GM19328 (cell line): ENCODE measurements at regions not wholly inside any gene's neighbourhood (a gene's known extent, or its start where the extent isn't known, plus 50 kb on each side); places are given as distances from the start of the nearest gene placed in this dataset.
"Not testable (repeated sequence)": the region's sequence is repeated elsewhere in the genome, so short reads cannot be mapped to it uniquely, and the experiment has no call there.

Experiments used
- ATAC-seq: cut with Tn5 transposase; IDR thresholded peaks from one replicate; pipeline ENCODE4 v1.9.1; 2021; ENCODE audit warnings: mild to moderate bottlenecking, moderate library complexity; ENCODE audit not compliant: unreplicated experiment

DNA sequence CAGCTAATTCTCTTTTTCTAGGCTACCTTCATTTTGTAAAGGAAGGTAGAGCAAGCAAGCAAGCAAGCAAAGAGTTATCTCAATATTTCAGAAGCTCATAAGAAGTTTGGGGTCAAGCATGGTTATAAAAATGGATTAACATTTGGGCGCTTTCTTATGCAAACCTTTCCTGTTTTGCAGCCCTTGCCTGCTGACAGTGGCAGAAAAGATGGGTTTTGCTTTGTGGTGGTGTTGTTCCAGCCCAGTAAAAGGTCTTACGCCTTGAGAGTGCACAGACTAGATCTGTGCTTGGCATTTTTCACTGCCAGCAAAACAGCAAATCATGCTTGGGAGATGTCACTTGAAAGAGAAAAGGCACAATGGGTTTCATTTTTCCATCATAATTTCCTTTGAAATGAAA is 1320.6 kb upstream of the CELF4 start:
- ATAC-seq, result no peak

DNA sequence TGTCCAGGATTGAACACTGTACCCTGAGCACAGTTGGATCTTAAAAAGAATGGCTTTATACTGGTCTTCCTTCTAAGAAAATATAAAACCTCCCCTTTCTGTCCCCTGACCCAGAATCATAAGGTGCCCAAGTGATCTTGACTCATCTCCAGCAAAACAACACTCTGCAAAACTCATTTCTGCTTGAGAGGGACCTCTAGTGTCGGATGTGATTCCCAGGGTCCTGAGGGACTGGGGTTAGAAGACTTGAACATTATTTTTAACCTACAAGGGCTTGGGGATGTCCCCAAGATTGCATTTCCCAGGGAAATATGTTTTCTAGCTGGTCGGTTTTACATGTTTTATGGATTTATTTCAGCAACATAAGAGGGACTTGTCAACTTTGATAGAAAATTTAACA is 1318.5 kb upstream of the CELF4 start:
- ATAC-seq, result no peak

DNA sequence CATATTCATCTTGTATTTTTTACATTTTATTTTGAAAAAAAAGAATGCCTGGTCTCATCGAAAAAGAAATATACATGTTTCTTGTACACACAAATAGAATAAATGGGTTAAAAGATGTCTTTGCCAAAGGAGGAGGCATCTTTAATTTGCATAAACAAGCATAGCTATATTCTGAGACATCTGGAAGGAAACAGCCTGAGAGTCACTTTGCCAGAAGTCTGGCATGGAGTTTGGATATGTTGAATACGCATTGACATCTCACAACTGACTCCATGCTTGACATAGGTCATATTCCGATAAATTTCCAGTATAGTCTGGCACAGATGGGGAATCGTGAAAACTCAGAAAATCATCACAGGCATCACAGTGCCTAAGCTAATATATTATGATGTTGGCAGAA is 1317.5 kb upstream of the CELF4 start:
- ATAC-seq, result no peak

DNA sequence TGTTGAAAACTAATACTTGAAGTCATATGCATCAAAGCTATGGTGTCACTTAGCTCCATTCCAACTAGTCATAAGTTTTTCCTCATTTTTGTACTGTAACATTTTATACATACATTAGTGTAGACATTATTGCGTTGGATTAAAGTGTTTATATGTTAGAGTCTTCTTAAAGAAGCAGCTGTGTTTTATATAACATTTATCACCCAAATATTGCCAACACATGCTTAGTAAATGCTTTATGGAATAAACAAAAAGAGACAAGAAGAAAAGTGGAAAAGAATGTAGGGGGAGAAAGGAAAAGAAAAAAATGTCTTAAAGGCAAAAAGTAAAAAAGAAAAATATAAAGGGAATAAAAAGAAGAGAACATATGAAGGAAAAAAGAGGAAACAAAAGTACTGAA is 1314.3 kb upstream of the CELF4 start:
- ATAC-seq, result no peak

- ATAC-seq, result no peak
Observed at GRCh38 chr18:38872342-38872741, 1306.7 kb upstream of the CELF4 start.

DNA sequence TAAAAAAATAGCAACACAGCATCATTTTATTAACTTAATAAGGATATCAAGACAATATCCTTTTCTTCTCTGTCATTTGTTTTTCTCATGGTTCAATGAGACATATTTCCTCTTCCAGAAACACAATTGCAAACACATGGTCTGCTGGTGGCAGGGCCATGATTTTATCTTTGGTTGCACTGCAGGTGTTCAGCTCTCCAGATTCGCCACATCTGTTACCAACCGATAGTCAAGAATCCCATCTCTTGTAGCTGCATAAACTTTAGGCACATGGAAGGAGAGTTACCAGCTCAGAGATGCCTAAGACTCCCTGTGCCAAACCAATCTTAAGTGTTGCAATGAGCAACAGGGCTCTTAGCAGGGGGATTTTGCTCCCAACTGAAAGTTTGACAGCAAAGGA is 1303.2 kb upstream of the CELF4 start:
- ATAC-seq, result no peak

DNA sequence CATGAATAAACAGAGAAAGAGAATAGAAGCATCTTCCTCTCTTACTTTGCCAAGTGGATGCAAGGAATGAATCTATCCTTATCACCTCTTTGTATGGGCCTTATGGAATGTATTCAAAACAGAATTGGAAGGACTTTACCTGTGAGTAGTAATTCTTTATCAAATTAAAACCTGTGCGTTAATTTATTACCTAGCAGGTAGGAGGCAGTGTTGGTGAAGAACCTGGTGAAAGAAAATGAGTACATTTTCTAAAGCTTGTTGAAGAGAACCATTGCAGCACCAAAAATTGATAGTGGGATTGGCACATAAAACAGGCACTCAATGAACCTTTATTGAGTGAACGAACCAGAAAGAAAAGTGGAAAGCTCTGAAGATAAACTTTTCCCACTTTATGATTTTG is 1302.1 kb upstream of the CELF4 start:
- no peak for ATAC-seq

- ATAC-seq, result no peak
Observed at GRCh38 chr18:38851526-38851925, 1285.9 kb upstream of the CELF4 start.

DNA sequence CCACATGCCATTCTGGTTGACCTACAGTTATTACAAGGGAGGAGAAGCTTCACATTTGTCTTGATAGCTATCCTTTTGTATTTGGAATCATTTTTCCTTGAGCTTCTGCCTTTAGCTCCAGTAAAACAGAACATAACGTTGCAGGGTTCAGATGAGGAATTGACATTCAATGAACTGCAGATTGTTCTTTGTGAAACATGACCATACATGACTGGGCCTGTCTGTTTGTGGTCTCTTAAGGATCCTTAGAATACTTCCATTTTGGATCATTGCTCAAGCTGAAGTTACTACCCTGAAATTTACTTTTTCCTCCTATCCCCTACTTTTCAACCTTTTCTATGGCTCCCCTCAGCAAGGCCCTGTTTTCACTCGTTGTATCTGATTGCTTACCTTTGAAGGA is 1281.7 kb upstream of the CELF4 start:
- ATAC-seq, result no peak

DNA sequence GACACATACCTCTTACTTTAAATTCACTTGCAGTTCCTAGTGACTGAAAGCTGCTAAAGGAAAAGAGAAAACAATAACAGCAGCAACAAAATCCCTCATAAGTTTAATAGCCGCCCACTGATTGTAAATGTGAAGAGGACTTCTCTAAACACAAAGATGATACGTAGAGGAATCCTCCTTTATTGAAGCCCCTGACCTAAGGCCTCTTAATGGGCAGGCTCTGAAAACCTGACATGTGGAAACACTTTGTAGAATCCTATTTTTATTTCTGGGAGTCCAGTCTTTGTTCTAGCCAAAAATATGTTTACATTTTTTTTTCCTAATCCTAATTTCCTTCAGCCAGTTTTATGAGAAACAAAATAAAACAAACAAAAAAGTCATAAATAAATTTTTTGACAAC is 1277.7 kb upstream of the CELF4 start:
- no peak for ATAC-seq

GRCh38 chr18:38826247-38826646 is 1260.6 kb upstream of the CELF4 start:
- no peak for ATAC-seq

DNA sequence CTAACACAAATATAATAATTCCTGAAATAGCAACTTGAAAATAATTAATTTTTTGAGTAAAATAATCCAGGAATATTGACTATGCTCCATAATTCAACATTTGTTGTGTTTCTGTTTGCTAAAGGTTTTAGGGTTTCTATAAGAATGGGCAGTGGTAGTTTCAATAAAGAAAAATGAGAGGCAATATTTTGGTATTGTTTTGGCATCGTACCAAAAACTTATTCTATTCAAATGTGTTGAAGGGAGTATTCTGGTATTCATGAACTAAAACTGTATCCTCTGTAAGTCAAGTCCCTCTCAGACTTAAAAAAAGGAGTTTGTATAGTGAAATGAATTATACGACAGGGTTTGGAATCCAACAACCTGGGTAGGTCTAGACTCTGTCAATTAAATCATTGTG is 1245.6 kb upstream of the CELF4 start:
- ATAC-seq, result no peak

DNA sequence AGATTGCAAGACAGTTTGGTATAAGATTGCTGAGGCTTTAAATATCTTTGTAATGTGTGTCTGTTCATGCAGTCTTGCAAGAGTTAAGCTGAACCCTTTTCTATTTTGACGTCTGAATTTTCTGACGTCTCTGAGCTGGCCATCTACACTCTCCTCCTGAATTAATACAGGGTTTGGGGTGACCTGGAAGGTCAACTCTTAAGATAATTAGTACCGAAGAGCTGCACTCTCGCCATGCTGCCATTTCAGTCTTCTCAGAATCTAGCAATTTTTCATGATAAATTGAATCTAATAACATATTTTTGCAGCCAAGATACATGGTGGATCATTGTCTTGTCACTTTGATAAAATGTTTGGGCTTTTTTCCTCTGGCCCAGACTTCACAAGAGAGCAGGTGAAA is 1245.2 kb upstream of the CELF4 start:
- no peak for ATAC-seq

DNA sequence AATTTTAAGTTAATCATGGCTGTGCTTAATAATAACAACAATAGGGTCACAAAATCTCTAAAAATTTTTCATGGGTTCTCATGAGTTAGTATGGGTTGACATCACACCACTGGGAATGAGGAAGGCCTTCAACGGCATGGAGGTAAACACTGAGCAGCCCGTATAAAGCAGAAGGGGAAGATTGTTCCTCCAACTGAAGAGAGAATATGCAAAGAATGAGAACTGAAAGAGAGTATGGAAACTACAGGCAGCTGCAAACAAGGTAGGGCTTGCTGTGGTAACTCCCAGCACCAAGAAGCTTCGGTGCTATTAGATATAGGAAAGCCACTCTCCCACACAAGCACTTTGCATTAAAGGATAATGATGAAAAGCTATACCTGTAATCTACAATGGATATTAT is 1242.3 kb upstream of the CELF4 start:
- ATAC-seq, result no peak

DNA sequence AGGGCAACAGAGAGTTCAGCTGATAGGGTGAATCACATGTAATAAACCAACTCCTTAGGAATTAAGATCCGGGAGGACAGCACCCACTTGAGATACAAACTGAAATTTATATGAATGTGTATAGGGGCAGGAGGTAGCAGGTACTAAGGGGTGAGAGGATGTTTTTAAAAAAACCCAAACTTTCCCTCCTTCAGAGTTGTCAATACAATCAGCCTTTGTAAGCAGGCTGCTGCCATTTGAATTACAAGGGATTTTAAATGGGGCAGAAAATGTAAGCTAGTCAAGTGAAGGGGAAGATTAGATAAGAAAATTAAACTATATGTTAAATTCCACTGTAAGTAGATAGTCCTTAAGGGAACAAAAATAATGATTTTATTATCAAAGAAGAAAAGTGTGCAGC is 1239.7 kb upstream of the CELF4 start:
- ATAC-seq, result no peak

DNA sequence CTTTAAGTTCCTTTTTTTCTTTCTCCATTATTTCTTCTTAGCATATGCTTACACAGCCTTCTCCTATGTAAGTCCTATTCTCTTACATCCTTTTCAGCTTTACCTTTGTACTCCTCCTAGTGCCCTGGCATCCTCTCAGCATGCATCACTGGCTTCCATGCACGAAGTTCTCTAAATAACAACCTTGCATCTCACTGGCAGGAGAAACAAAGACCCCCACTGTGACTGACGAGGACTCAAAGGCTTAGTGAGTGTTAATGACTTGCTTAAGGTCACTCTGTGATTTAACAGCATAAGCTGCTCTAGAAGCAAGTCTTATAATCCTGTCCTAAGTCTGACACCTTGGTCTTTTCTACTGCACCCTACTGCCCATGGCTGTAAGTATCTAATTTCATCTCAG is 1236.0 kb upstream of the CELF4 start:
- no peak for ATAC-seq

GRCh38 chr18:38796762-38797161 is 1231.2 kb upstream of the CELF4 start:
- no peak for ATAC-seq

GRCh38 chr18:38792731-38793130 is 1227.1 kb upstream of the CELF4 start:
- no peak for ATAC-seq

DNA sequence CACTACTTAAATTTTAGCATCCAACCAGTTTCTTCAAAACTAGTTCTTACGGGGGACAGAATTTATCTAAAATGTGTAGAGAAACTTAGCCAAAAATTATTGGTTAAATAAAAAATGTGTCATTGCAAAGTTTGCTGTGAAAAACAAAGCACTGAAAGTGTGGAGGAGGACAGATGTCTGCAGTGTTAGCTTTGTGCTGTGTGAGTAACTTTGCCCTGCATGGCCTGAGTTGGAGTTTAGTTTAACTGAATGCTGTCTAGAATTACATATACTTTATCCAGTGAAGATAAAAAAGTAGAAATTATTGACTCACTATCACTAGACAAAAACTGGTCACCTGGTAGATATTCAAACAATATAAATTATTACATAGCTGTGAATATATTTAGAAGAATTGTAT is 1225.2 kb upstream of the CELF4 start:
- no peak for ATAC-seq

- no peak for ATAC-seq
Observed at GRCh38 chr18:38790303-38790702, 1224.7 kb upstream of the CELF4 start.

- no peak for ATAC-seq
Observed at GRCh38 chr18:38789141-38789540, 1223.5 kb upstream of the CELF4 start.

DNA sequence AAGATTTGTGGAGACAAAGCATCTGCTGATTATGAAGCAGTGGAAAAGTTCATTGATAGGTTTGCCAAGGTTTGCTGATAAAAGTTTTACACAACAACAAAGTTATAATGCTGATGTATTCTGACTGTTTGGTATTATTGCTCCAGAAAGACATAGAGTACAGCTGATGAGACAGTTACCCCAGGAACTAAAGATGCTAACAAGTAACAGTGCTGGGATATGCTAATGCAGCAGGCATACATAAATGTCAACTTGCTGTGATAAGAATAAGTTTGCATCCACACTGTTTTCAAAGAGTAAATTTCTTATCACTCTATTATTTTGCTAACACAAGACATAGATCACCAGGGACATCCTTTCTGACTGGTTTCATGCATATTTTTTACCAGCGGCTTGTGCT is 1221.3 kb upstream of the CELF4 start:
- ATAC-seq, result no peak

- not testable (repeated sequence) for ATAC-seq
Observed at GRCh38 chr18:38771620-38772019, 1206.0 kb upstream of the CELF4 start.

GRCh38 chr18:38768504-38768903 is 1202.9 kb upstream of the CELF4 start:
- no peak for ATAC-seq
